ENCODE measurements at regions not wholly inside any gene's neighbourhood (a gene's known extent, or its start where the extent isn't known, plus 50 kb on each side); places are given as distances from the start of the nearest gene placed in this dataset.

DNA sequence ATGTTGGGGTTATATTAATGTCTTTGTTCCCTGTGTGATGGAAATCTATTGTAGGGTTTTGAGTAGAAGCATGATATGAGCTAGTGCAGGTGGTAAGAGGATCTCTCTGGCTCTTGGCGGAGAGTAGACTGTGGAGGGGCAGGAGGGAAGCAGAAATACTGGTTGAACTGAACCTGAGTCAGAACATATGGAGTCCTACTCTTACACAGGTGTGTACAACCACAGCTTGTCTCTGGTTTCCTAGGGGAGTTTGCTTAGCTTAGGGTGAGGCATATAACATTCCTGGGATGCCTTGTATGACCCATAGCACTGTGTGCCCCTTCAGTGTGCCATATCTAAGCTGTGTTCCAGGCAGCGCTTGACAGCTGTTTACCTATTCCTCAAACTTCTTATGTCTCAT, 97.3 kb upstream of the GCFC2 start:
- Histone ChIP-seq H3K27ac (no peak overlapping the region), H3K9me3 (no peaks in the 10 kb centered on the region), H3K27me3 (no peaks in the 10 kb centered on the region), H3K4me1 (no peaks in the 10 kb centered on the region), H3K36me3 (ENCODE audit: low read depth, missing control alignments) (no peaks in the 10 kb centered on the region), H3K4me3 (no peak overlapping the region)
- no peak for DNase-seq
- 90 to 92% methylated on average over 2 of the region's 2 CpGs for WGBS, 2 donors
- intact Hi-C loops (cut with DNase I; ENCODE audit: low total_unique reads): no loop called here
- no peak for TF ChIP-seq CTCF (IDR thresholded peaks at IDR 0.05)
- no peak for TF ChIP-seq POLR2A (IDR thresholded peaks at IDR 0.05)

DNA sequence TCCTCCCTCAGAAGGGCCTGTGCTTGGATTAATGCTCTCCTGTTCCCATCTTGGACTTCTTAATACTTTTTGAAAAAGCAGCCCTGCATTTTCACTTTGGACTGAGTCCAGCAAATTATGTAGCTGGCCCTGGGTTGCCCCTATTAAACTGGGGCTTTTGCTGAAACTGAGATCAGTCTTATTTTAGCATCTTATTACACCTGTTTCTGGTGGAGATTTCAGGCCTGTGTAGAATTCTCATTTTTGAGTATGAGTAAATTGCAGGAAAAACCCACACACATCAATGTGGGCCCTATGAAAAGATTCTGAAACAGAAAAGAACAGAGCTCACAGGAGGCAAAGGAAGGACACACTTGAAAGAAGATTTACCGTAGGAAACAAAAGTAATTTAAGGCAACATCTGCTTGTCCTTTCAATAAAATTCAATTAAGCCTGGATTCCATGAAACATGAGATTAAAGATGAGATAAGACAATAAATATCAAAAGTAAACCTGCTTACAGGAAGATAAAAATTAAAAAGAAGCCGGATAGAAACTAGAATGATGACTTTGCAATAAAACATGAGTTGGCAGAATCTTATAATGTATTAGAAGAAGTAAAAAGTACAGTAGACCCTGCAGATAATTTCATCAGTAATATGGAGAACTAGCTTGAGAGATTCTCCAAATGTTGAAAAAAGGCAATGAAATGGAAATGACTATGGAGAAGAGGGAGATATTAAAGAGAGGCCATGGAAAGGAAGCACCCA, 90.7 kb upstream of the GCFC2 start:
- Histone ChIP-seq H3K27me3 (no peaks in the 10 kb centered on the region), H3K9me3 (no peaks in the 10 kb centered on the region), H3K27ac (no peak overlapping the region), H3K4me1 (no peaks in the 10 kb centered on the region), H3K36me3 (ENCODE audit: low read depth, missing control alignments) (no peaks in the 10 kb centered on the region), H3K4me3 (no peak overlapping the region)
- no peak for TF ChIP-seq CTCF (IDR thresholded peaks at IDR 0.05)
- no peak for TF ChIP-seq POLR2A (IDR thresholded peaks at IDR 0.05)
- no peak for DNase-seq
- intact Hi-C loops (cut with DNase I; ENCODE audit: low total_unique reads): no loop called here
- 82 to 90% methylated on average over 2 of the region's 2 CpGs for WGBS, 2 donors

DNA sequence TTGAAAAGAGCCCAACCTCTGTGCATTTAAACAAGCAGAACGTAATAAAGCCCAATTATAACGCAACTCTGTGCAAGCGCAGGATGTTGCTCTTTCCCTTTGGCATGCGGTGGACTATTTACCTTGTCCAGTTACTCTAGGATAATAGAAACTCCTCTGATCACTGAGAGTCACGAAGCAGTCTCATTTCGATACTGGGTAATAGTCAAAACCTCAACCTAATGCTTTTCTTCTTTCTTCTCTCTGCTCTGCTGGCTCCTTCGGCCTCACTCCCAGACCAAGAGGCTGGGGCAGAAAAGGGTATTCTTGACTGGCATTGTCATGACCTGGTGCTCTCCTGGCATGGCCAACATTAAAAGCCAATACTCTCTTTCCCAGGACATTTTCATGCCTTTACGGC, 89.7 kb upstream of the GCFC2 start:
- H3K4me3 ChIP-seq: no peak overlapping the region
- DNase-seq: no peak
- H3K4me1 ChIP-seq: no peaks in the 10 kb centered on the region
- no peaks in the 10 kb centered on the region for H3K27me3 ChIP-seq
- no peaks in the 10 kb centered on the region for H3K36me3 ChIP-seq (ENCODE audit: low read depth, missing control alignments)
- TF ChIP-seq POLR2A (IDR thresholded peaks at IDR 0.05) (no peak), CTCF (IDR thresholded peaks at IDR 0.05) (no peak)
- intact Hi-C loops (cut with DNase I; ENCODE audit: low total_unique reads): no loop called here
- H3K27ac ChIP-seq: no peak overlapping the region
- 90 to 94% methylated on average over 8 of the region's 8 CpGs for WGBS, 2 donors
- no peaks in the 10 kb centered on the region for H3K9me3 ChIP-seq

- H3K36me3 ChIP-seq (ENCODE audit: low read depth, missing control alignments): no peaks in the 10 kb centered on the region
- no peaks in the 10 kb centered on the region for H3K9me3 ChIP-seq
- DNase-seq: no peak
- H3K4me3 ChIP-seq: no peak overlapping the region
- no peak overlapping the region for H3K27ac ChIP-seq
- intact Hi-C loops (cut with DNase I; ENCODE audit: low total_unique reads): no loop called here
- H3K4me1 ChIP-seq: no peaks in the 10 kb centered on the region
- TF ChIP-seq POLR2A (IDR thresholded peaks at IDR 0.05) (no peak), CTCF (IDR thresholded peaks at IDR 0.05) (no peak)
- 62 to 72% methylated on average over 4 of the region's 4 CpGs for WGBS, 2 donors
- no peaks in the 10 kb centered on the region for H3K27me3 ChIP-seq
Measured at GRCh38 chr2:75799859-75800258, 89.1 kb upstream of the GCFC2 start.

DNA sequence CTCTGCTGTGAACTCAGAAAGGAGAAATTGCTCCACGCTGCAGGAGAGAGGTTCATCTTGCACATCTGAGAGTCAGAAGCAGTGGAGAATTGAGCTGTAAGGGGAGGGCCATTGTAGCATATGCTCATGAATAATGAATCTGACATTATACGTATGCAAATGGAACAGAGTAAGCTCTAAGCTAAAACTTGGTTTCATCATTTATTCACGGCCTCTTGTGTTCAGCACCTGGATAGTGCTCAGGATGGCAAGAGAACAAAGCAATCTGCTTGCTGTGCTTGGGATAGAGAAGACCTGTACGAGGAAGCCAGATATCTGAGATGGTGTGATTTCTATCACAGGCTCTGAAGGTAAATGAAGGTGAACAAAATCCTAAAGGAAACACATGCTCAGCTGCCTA, 87.9 kb upstream of the GCFC2 start:
- Histone ChIP-seq H3K4me3 (no peak overlapping the region), H3K9me3 (no peaks in the 10 kb centered on the region), H3K36me3 (ENCODE audit: low read depth, missing control alignments) (no peaks in the 10 kb centered on the region), H3K27me3 (no peaks in the 10 kb centered on the region), H3K4me1 (no peaks in the 10 kb centered on the region), H3K27ac (no peak overlapping the region)
- 82% methylated on average over 4 of the region's 4 CpGs for WGBS, 2 donors
- intact Hi-C loops (cut with DNase I; ENCODE audit: low total_unique reads): no loop called here
- TF ChIP-seq CTCF (IDR thresholded peaks at IDR 0.05) (no peak), POLR2A (IDR thresholded peaks at IDR 0.05) (no peak)
- DNase-seq: no peak
